ENCODE measurements at regions not wholly inside any gene's neighbourhood (a gene's known extent, or its start where the extent isn't known, plus 50 kb on each side); places are given as distances from the start of the nearest gene placed in this dataset.

- DNase-seq, result no peak
Measured at GRCh38 chr1:14470802-14471201, 127.7 kb upstream of the KAZN start.

- DNase-seq, result no peak
Measured at GRCh38 chr1:14474856-14475255, 123.6 kb upstream of the KAZN start.

- no peak for DNase-seq
Measured at GRCh38 chr1:14476170-14476955, 122.1 kb upstream of the KAZN start.

- no peak for DNase-seq
Measured at GRCh38 chr1:14478120-14478519, 120.4 kb upstream of the KAZN start.

- no peak for DNase-seq
Measured at GRCh38 chr1:14479865-14480264, 118.6 kb upstream of the KAZN start.

- DNase-seq, result no peak
Measured at GRCh38 chr1:14482784-14483450, 115.6 kb upstream of the KAZN start.

GRCh38 chr1:14485285-14485684, 113.2 kb upstream of the KAZN start:
- DNase-seq, result no peak

GRCh38 chr1:14486401-14487201, 111.9 kb upstream of the KAZN start:
- no peak for DNase-seq

GRCh38 chr1:14487671-14488070, 110.8 kb upstream of the KAZN start:
- no peak for DNase-seq

GRCh38 chr1:14494911-14495310, 103.6 kb upstream of the KAZN start:
- DNase-seq, result no peak

GRCh38 chr1:14495381-14495780, 103.1 kb upstream of the KAZN start:
- no peak for DNase-seq

GRCh38 chr1:14495996-14496395, 102.5 kb upstream of the KAZN start:
- DNase-seq, result no peak

- DNase-seq, result no peak
Measured at GRCh38 chr1:14498839-14499238, 99.6 kb upstream of the KAZN start.

- no peak for DNase-seq
Measured at GRCh38 chr1:14499312-14500040, 99.0 kb upstream of the KAZN start.

GRCh38 chr1:14500041-14500440, 98.4 kb upstream of the KAZN start:
- DNase-seq, result no peak

- DNase-seq, result no peak
Measured at GRCh38 chr1:14500912-14501311, 97.6 kb upstream of the KAZN start.

- no peak for DNase-seq
Measured at GRCh38 chr1:14504517-14504916, 94.0 kb upstream of the KAZN start.

GRCh38 chr1:14506471-14507255, 91.8 kb upstream of the KAZN start:
- no peak for DNase-seq

- no peak for DNase-seq
Measured at GRCh38 chr1:14507262-14507661, 91.2 kb upstream of the KAZN start.

- no peak for DNase-seq
Measured at GRCh38 chr1:14508613-14509012, 89.9 kb upstream of the KAZN start.

GRCh38 chr1:14511166-14511680, 87.3 kb upstream of the KAZN start:
- DNase-seq, result no peak
